Breast epithelium (tissue), 4 donors: ENCODE measurements at regions not wholly inside any gene's neighbourhood (a gene's known extent, or its start where the extent isn't known, plus 50 kb on each side); places are given as distances from the start of the nearest gene placed in this dataset.

Experiments
- DNase-seq, 2 donors: peaks; one replicate each; pipeline ENCODE4 v3.0.0-alpha.2; 2019; ENCODE audit warnings: low spot score in 2 of 2
- H3K27ac ChIP-seq, 2 donors: fragments of 200-600 bp; sonication (generic) in 1 of 2; one replicate each; pipeline ENCODE4 v1.5.1; 2016 to 2019; ENCODE audit warnings: mild to moderate bottlenecking in 1 of 2
- H3K27me3 ChIP-seq, 2 donors: fragments of 200-600 bp; sonication (generic) in 1 of 2; one replicate each; pipeline versions ENCODE4 v1.5.1 to v1.6.0; 2017 to 2019; ENCODE audit warnings: control low read depth in 1 of 2, mild to moderate bottlenecking in 1 of 2
- H3K36me3 ChIP-seq: fragments of 200-600 bp; one replicate; pipeline ENCODE4 v1.5.1; 2019
- H3K4me1 ChIP-seq, 2 donors: fragments of 200-600 bp; sonication (generic); one replicate each; pipeline ENCODE4 v1.5.1; 2016 to 2019; ENCODE audit warnings: control low read depth in 1 of 2
- H3K4me3 ChIP-seq, 3 donors: fragments of 200-600 bp; sonication (generic); 1 replicate in 2 of 3; 2 replicates in 1 of 3; pipeline ENCODE4 v1.5.1; 2016 to 2019; ENCODE audit warnings: mild to moderate bottlenecking in 3 of 3, moderate library complexity in 2 of 3
- H3K9me3 ChIP-seq, 2 donors: fragments of 200-600 bp; sonication (generic) in 1 of 2; one replicate each; pipeline ENCODE4 v1.5.1; 2016 to 2019; ENCODE audit warnings: control low read depth in 1 of 2
- POLR2A ChIP-seq: fragments of 450-650 bp; IDR thresholded peaks from one replicate; pipeline ENCODE4 v1.6.1; 2016; ENCODE audit warnings: antibody characterized with exemption, mild to moderate bottlenecking, moderate library complexity
- POLR2AphosphoS5 ChIP-seq, 3 donors: sonication (generic); formaldehyde crosslinking; IDR thresholded peaks; one replicate each; pipeline ENCODE4 v1.6.1; 2017; ENCODE audit warnings: antibody characterized with exemption in 3 of 3
- intact Hi-C: fragments of 100-400 bp; cut with DNase I; formaldehyde crosslinking; loops from one replicate; pipeline ENCODE4 v1.15.1; 2023; ENCODE audit warnings: low total_unique reads
- TF ChIP-seq, protein P1 (sequence below), 3 donors: fragments of 450-650 bp; IDR thresholded peaks; one replicate each; pipeline ENCODE4 v1.5.1; 2016 to 2017; ENCODE audit warnings: antibody characterized with exemption in 3 of 3, mild to moderate bottlenecking in 3 of 3, moderate library complexity in 3 of 3

DNA sequence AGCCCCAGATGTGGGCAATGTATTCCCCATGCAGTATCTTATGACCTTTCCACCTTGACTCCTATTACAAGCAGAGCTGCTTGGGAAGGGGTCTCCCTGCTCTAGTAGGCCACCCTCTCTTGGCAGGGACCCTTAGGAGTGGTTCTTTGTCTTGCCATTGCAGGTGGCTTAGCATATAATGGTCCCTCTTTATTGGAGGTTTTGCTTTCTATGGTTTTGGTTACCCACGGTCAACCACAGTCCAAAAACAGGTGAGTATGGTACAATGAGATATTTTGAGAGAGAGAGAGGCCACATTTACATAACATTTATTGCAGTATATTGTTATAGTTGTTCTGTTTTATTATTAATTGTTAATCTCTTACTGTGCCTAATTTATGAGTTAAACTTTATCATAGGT, 472.8 kb upstream of the ASIC2 start:
- DNase-seq, result no peak
- Histone ChIP-seq H3K4me1 (no peaks in the 10 kb centered on the region), H3K36me3 (no peaks in the 10 kb centered on the region), H3K4me3 (no peak overlapping the region), H3K27me3 (no peaks in the 10 kb centered on the region), H3K9me3 (no peaks in the 10 kb centered on the region), H3K27ac (no peak overlapping the region)
- intact Hi-C loops, result no loop called here
- TF ChIP-seq, protein P1, sequence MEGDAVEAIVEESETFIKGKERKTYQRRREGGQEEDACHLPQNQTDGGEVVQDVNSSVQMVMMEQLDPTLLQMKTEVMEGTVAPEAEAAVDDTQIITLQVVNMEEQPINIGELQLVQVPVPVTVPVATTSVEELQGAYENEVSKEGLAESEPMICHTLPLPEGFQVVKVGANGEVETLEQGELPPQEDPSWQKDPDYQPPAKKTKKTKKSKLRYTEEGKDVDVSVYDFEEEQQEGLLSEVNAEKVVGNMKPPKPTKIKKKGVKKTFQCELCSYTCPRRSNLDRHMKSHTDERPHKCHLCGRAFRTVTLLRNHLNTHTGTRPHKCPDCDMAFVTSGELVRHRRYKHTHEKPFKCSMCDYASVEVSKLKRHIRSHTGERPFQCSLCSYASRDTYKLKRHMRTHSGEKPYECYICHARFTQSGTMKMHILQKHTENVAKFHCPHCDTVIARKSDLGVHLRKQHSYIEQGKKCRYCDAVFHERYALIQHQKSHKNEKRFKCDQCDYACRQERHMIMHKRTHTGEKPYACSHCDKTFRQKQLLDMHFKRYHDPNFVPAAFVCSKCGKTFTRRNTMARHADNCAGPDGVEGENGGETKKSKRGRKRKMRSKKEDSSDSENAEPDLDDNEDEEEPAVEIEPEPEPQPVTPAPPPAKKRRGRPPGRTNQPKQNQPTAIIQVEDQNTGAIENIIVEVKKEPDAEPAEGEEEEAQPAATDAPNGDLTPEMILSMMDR (IDR thresholded peaks at IDR 0.05), result no peak
- no peak for TF ChIP-seq POLR2AphosphoS5 (IDR thresholded peaks at IDR 0.05)
- no peak for TF ChIP-seq POLR2A

DNA sequence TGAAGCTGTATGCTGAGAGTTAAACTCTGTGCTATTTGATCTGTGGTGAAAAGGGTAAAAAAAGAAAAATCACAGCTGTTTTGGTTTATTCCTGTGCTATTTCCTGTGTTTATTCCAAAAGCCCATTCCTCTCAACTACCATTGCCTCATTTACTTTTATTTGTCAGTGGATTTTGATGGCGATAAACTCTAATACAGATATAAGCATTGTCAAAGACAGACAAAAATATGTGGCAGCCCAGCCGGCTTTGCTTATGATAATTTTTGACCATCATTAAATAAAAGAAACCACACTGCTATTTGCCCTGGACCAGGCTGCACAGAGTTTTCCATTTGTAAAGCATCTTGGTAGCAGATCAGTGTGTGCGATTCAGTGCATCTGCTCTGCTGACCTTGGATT, 473.6 kb upstream of the ASIC2 start:
- H3K9me3 ChIP-seq, result no peaks in the 10 kb centered on the region
- no peak overlapping the region for H3K4me3 ChIP-seq
- no peaks in the 10 kb centered on the region for H3K4me1 ChIP-seq
- H3K27me3 ChIP-seq, result no peaks in the 10 kb centered on the region
- no peak for DNase-seq
- intact Hi-C loops, result no loop called here
- no peaks in the 10 kb centered on the region for H3K36me3 ChIP-seq
- TF ChIP-seq POLR2AphosphoS5 (IDR thresholded peaks at IDR 0.05) (no peak), POLR2A (no peak)
- TF ChIP-seq, protein P1 (IDR thresholded peaks at IDR 0.05), result no peak
- no peak overlapping the region for H3K27ac ChIP-seq

DNA sequence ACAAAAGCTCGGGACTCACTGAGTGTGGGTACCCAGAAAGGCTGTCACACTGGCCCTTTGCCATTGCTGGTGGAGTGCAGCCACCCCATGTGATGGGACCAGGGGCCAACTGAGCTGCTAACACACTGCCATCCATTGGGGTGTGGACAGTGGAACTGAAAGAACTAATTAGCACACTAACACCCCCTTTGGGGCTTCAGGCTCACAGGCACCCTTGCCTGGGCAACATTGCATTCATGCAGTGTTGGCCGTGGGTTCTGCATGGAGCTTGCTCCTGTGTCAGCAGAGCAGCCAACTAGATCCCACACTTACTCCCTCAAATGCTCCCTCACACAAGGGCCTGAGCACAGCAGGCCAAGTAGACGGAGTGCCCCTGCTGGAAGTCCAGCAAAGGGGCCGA, 476.0 kb upstream of the ASIC2 start:
- intact Hi-C loops, result loop anchor here (2.0 kb wide), 1 partner anchor 54 kb away; no protein-coding TSS in a partner anchor
- no peak overlapping the region for H3K27ac ChIP-seq
- H3K36me3 ChIP-seq, result no peaks in the 10 kb centered on the region
- H3K4me1 ChIP-seq, result no peaks in the 10 kb centered on the region
- no peak overlapping the region for H3K4me3 ChIP-seq
- TF ChIP-seq POLR2A, result no peak
- TF ChIP-seq, protein P1 (IDR thresholded peaks at IDR 0.05), result no peak
- TF ChIP-seq POLR2AphosphoS5 (IDR thresholded peaks at IDR 0.05), result no peak
- no peak for DNase-seq
- H3K27me3 ChIP-seq, result no peaks in the 10 kb centered on the region
- no peaks in the 10 kb centered on the region for H3K9me3 ChIP-seq

DNA sequence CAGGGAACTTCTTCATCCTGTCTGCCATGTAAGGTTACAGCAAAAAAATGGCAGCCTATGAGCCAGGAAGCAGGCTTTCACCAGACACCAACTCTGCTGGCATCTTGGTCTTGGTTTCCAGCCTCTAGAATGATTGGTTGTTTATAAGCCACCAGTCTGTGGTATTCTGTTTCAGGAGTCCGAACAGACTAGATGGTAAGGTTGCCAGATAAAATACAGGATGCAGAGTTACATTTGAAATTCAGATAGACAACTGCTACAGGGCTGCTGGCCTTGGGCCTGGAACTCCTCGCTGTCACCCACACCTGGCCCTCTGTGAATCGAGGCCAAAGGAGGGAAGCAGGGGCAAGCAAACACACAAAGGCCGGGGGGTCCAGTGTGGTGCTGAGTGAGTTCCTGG, 478.8 kb upstream of the CCL2 start:
- intact Hi-C loops, result no loop called here
- peaks cover 0 to 8% of the 10 kb centered on the region in 2 donors for H3K27me3 ChIP-seq
- H3K4me3 ChIP-seq, result no peak overlapping the region
- no peak for DNase-seq
- no peak for TF ChIP-seq POLR2AphosphoS5 (IDR thresholded peaks at IDR 0.05)
- TF ChIP-seq POLR2A, result no peak
- TF ChIP-seq, protein P1 (IDR thresholded peaks at IDR 0.05), result no peak
- H3K27ac ChIP-seq, result no peak overlapping the region
- no peaks in the 10 kb centered on the region for H3K36me3 ChIP-seq
- H3K4me1 ChIP-seq, result no peaks in the 10 kb centered on the region
- no peaks in the 10 kb centered on the region for H3K9me3 ChIP-seq

DNA sequence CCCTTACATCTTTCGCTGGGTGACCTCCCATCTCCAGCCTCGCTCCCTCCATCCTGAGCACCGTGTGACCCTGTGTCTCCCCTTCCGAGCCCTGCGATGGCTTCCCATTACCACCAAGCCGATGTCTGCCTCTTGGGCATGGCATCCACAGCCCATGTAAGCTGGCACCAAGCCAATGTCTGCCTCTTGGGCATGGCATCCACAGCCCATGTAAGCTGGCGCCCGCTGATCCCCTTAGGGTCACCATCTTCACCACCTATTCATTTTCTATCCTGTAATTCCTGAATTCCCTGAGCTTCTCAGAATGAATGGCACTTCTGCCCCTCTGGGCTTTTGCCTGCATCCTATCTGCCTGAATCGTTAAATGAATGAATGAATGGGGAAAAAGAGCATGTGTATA, 478.2 kb upstream of the CCL2 start:
- no peaks in the 10 kb centered on the region for H3K4me1 ChIP-seq
- H3K9me3 ChIP-seq, result no peaks in the 10 kb centered on the region
- H3K4me3 ChIP-seq, result no peak overlapping the region
- H3K27me3 ChIP-seq, result peaks cover 0 to 8% of the 10 kb centered on the region in 2 donors
- H3K36me3 ChIP-seq, result no peaks in the 10 kb centered on the region
- TF ChIP-seq, protein P1 (IDR thresholded peaks at IDR 0.05), result no peak
- no peak for TF ChIP-seq POLR2AphosphoS5 (IDR thresholded peaks at IDR 0.05)
- no peak for TF ChIP-seq POLR2A
- DNase-seq, result no peak
- intact Hi-C loops, result no loop called here
- no peak overlapping the region for H3K27ac ChIP-seq
